ENCODE measurements at regions not wholly inside any gene's neighbourhood (a gene's known extent, or its start where the extent isn't known, plus 50 kb on each side); places are given as distances from the start of the nearest gene placed in this dataset.

- H3K27me3 ChIP-seq (ENCODE audit: control insufficient read depth in 4 of 4, insufficient read depth in 4 of 4, low read length in 3 of 4) = no peaks in the 10 kb centered on the region
- no peak for TF ChIP-seq ZBTB33 (IDR thresholded peaks at IDR 0.05)
- TF ChIP-seq FOXA2 (IDR thresholded peaks at IDR 0.05) = no peak
- no peak for TF ChIP-seq GABPA (IDR thresholded peaks at IDR 0.05 in 1 of 2, conservative IDR thresholded peaks at IDR 0.05 in 1 of 2)
- no peak for TF ChIP-seq YY1 (IDR thresholded peaks at IDR 0.05)
- TF ChIP-seq FOXA1 (IDR thresholded peaks at IDR 0.05) = no peak
- no peak for TF ChIP-seq JUND (IDR thresholded peaks at IDR 0.05)
- TF ChIP-seq RXRA (IDR thresholded peaks at IDR 0.05) = no peak
- no peak for TF ChIP-seq HNF4G (IDR thresholded peaks at IDR 0.05)
- TF ChIP-seq, protein P1, sequence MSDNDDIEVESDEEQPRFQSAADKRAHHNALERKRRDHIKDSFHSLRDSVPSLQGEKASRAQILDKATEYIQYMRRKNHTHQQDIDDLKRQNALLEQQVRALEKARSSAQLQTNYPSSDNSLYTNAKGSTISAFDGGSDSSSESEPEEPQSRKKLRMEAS (IDR thresholded peaks at IDR 0.05) = no peak
- no peak for TF ChIP-seq SP1 (IDR thresholded peaks at IDR 0.05)
- no peak for TF ChIP-seq EGR1 (IDR thresholded peaks at IDR 0.05; ENCODE audit: low read depth in 2 of 2)
- TF ChIP-seq TAF1 (conservative IDR thresholded peaks at IDR 0.05) = no peak
- no peak for TF ChIP-seq HNF4A (conservative IDR thresholded peaks at IDR 0.05)
- TF ChIP-seq, protein P2, sequence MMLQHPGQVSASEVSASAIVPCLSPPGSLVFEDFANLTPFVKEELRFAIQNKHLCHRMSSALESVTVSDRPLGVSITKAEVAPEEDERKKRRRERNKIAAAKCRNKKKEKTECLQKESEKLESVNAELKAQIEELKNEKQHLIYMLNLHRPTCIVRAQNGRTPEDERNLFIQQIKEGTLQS (IDR thresholded peaks at IDR 0.05) = no peak
- no peak for TF ChIP-seq RAD21 (IDR thresholded peaks at IDR 0.05)
- TF ChIP-seq, protein P3, sequence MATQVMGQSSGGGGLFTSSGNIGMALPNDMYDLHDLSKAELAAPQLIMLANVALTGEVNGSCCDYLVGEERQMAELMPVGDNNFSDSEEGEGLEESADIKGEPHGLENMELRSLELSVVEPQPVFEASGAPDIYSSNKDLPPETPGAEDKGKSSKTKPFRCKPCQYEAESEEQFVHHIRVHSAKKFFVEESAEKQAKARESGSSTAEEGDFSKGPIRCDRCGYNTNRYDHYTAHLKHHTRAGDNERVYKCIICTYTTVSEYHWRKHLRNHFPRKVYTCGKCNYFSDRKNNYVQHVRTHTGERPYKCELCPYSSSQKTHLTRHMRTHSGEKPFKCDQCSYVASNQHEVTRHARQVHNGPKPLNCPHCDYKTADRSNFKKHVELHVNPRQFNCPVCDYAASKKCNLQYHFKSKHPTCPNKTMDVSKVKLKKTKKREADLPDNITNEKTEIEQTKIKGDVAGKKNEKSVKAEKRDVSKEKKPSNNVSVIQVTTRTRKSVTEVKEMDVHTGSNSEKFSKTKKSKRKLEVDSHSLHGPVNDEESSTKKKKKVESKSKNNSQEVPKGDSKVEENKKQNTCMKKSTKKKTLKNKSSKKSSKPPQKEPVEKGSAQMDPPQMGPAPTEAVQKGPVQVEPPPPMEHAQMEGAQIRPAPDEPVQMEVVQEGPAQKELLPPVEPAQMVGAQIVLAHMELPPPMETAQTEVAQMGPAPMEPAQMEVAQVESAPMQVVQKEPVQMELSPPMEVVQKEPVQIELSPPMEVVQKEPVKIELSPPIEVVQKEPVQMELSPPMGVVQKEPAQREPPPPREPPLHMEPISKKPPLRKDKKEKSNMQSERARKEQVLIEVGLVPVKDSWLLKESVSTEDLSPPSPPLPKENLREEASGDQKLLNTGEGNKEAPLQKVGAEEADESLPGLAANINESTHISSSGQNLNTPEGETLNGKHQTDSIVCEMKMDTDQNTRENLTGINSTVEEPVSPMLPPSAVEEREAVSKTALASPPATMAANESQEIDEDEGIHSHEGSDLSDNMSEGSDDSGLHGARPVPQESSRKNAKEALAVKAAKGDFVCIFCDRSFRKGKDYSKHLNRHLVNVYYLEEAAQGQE (IDR thresholded peaks at IDR 0.05) = no peak
- TF ChIP-seq, protein P4, sequence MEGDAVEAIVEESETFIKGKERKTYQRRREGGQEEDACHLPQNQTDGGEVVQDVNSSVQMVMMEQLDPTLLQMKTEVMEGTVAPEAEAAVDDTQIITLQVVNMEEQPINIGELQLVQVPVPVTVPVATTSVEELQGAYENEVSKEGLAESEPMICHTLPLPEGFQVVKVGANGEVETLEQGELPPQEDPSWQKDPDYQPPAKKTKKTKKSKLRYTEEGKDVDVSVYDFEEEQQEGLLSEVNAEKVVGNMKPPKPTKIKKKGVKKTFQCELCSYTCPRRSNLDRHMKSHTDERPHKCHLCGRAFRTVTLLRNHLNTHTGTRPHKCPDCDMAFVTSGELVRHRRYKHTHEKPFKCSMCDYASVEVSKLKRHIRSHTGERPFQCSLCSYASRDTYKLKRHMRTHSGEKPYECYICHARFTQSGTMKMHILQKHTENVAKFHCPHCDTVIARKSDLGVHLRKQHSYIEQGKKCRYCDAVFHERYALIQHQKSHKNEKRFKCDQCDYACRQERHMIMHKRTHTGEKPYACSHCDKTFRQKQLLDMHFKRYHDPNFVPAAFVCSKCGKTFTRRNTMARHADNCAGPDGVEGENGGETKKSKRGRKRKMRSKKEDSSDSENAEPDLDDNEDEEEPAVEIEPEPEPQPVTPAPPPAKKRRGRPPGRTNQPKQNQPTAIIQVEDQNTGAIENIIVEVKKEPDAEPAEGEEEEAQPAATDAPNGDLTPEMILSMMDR (IDR thresholded peaks at IDR 0.05; ENCODE audit: low read depth, low read length, missing input control) = no peak
- no peaks in the 10 kb centered on the region for H3K36me3 ChIP-seq (ENCODE audit: control insufficient read depth in 4 of 4, insufficient read depth in 3 of 4, low read depth in 1 of 4, low read length in 3 of 4)
- no peak overlapping the region for H3K4me3 ChIP-seq (ENCODE audit: low read depth in 1 of 3, low read length in 3 of 3)
- H3K27ac ChIP-seq (ENCODE audit: low read depth in 1 of 2, low read length in 2 of 2) = no peak overlapping the region
- no peaks in the 10 kb centered on the region for H3K4me1 ChIP-seq (ENCODE audit: control insufficient read depth in 4 of 4, insufficient read depth in 4 of 4, low read length in 3 of 4)
- no peaks in the 10 kb centered on the region for H3K9me3 ChIP-seq (ENCODE audit: control insufficient read depth in 4 of 4, low read length in 3 of 4)
- no peak for DNase-seq (ENCODE audit: low spot score)
- 61% methylated on average over 2 of the region's 2 CpGs for WGBS
- H3K9ac ChIP-seq (ENCODE audit: low read depth in 1 of 2, low read length in 2 of 2) = no peak overlapping the region
Measured at GRCh38 chr4:16449406-16449805, 223.1 kb upstream of the TAPT1 start.
